IMR-90 (cell line): ENCODE measurements at regions not wholly inside any gene's neighbourhood (a gene's known extent, or its start where the extent isn't known, plus 50 kb on each side); places are given as distances from the start of the nearest gene placed in this dataset.
A peak's percentile ranks its signal among the peaks of the same experiment; 100 is the strongest.

Experiments used
- ATAC-seq: fragments of 200-7000 bp; cut with Tn5 transposase; 2 replicates; pipeline ENCODE4 v1.9.1; 2020; ENCODE audit warnings: low read depth, mild to moderate bottlenecking, moderate library complexity
- BruUV-seq: library from RNA; stranded (reverse); fragments of 400-500 nt; replicated peaks from 2 replicates; lab custom pipeline; 2021; lab: Mats Ljungman, UMichigan
- CTCF ChIA-PET: fragments of 300-600 bp; formaldehyde crosslinking; extraction: SDS; loops from one replicate; lab custom pipeline; 2021; ENCODE audit warnings: antibody characterized with exemption; lab: Yijun Ruan, JAX
- POLR2A ChIA-PET: fragments of 300-600 bp; sonication (Branson Sonifier 250); formaldehyde crosslinking; loops from one replicate; lab custom pipeline; 2022; ENCODE audit warnings: antibody characterized with exemption; ENCODE audit not compliant: unreplicated experiment; lab: Charles Lee
- DNase-seq: peaks from one replicate; pipeline ENCODE4 v3.0.0; 2013
- H2AFZ ChIP-seq: replicated peaks from 2 replicates; pipeline ENCODE3; 2013; ENCODE audit warnings: low read length, mild to moderate bottlenecking; ENCODE audit not compliant: poor library complexity
- H2AK5ac ChIP-seq: 2 replicates; pipeline ENCODE4 v1.6.1; 2013; ENCODE audit warnings: low read depth, low read length, inconsistent platforms
- H2AK9ac ChIP-seq: replicated peaks from 2 replicates; pipeline ENCODE3; 2013; ENCODE audit warnings: mild to moderate bottlenecking, low read depth, low read length, moderate library complexity; ENCODE audit not compliant: poor library complexity
- H2BK120ac ChIP-seq: 2 replicates; pipeline ENCODE4 v1.6.1; 2013; ENCODE audit warnings: low read depth, low read length, inconsistent platforms
- H2BK15ac ChIP-seq: 3 replicates; pipeline ENCODE4 v1.6.1; 2013; ENCODE audit warnings: low read depth, low read length, inconsistent platforms
- H2BK20ac ChIP-seq: 2 replicates; pipeline ENCODE4 v1.6.1; 2013; ENCODE audit warnings: low read depth, mild to moderate bottlenecking, inconsistent platforms, low read length, moderate library complexity
- H2BK5ac ChIP-seq: 2 replicates; pipeline ENCODE4 v1.6.1; 2013; ENCODE audit warnings: mild to moderate bottlenecking, low read depth, low read length, inconsistent platforms; ENCODE audit not compliant: poor library complexity, severe bottlenecking
- H3K14ac ChIP-seq: replicated peaks from 2 replicates; pipeline ENCODE4 v1.6.1; 2013; ENCODE audit warnings: low read depth, low read length, inconsistent platforms
- H3K18ac ChIP-seq: 2 replicates; pipeline ENCODE4 v1.6.1; 2013; ENCODE audit warnings: low read depth, low read length, control low read depth
- H3K23ac ChIP-seq: 2 replicates; pipeline ENCODE4 v1.6.1; 2013; ENCODE audit warnings: low read depth, low read length, inconsistent platforms
- H3K27ac ChIP-seq: 2 replicates; pipeline ENCODE4 v1.5.1; 2013; ENCODE audit warnings: mild to moderate bottlenecking, control low read depth, low read length; ENCODE audit not compliant: insufficient read depth
- H3K27me3 ChIP-seq: 2 replicates; pipeline ENCODE4 v1.6.1; 2013; ENCODE audit warnings: low read length; ENCODE audit not compliant: control insufficient read depth, insufficient read depth
- H3K36me3 ChIP-seq: 2 replicates; pipeline ENCODE4 v1.6.1; 2013; ENCODE audit warnings: low read length, mixed read lengths; ENCODE audit not compliant: control insufficient read depth, insufficient read depth
- H3K4ac ChIP-seq: 2 replicates; pipeline ENCODE4 v1.6.1; 2013; ENCODE audit warnings: low read depth, low read length, inconsistent platforms
- H3K4me1 ChIP-seq: 2 replicates; pipeline ENCODE4 v1.6.1; 2013; ENCODE audit warnings: low read length, mixed read lengths; ENCODE audit not compliant: control insufficient read depth, insufficient read depth
- H3K4me2 ChIP-seq: 2 replicates; pipeline ENCODE4 v1.6.1; 2013; ENCODE audit warnings: low read depth, mild to moderate bottlenecking, control low read depth, low read length, moderate library complexity
- H3K4me3 ChIP-seq: 2 replicates; pipeline ENCODE4 v1.5.1; 2013; ENCODE audit warnings: low read depth, mild to moderate bottlenecking, control low read depth, low read length, moderate library complexity; ENCODE audit not compliant: insufficient read depth
- H3K56ac ChIP-seq: 2 replicates; pipeline ENCODE4 v1.6.1; 2013; ENCODE audit warnings: low read length, inconsistent platforms; ENCODE audit not compliant: insufficient read depth; ENCODE audit errors: extremely low read depth
- H3K79me1 ChIP-seq, 2 experiments: 2 replicates each; pipeline ENCODE4 v1.6.1; 2013; ENCODE audit warnings: low read length in 2 of 2, inconsistent platforms in 1 of 2, low read depth in 1 of 2
- H3K9ac ChIP-seq: 2 replicates; pipeline ENCODE4 v1.6.1; 2013; ENCODE audit warnings: low read depth, low read length, control low read depth
- H3K9me1 ChIP-seq: 2 replicates; pipeline ENCODE4 v1.6.1; 2013; ENCODE audit warnings: low read length, inconsistent platforms; ENCODE audit not compliant: insufficient read depth
- H3K9me3 ChIP-seq: 2 replicates; pipeline ENCODE4 v1.6.1; 2013; ENCODE audit warnings: low read length; ENCODE audit not compliant: control insufficient read depth, insufficient read depth
- H4K20me1 ChIP-seq: 2 replicates; pipeline ENCODE4 v1.6.1; 2013; ENCODE audit warnings: low read length, inconsistent platforms; ENCODE audit not compliant: insufficient read depth
- H4K5ac ChIP-seq: 2 replicates; pipeline ENCODE4 v1.6.1; 2013; ENCODE audit warnings: mild to moderate bottlenecking, low read depth, low read length, control low read depth
- H4K8ac ChIP-seq, 2 experiments: 2 replicates each; pipeline ENCODE4 v1.6.1; 2013; ENCODE audit warnings: low read depth in 2 of 2, low read length in 2 of 2, control low read depth in 1 of 2, inconsistent platforms in 1 of 2
- H4K91ac ChIP-seq: 2 replicates; pipeline ENCODE4 v1.6.1; 2013; ENCODE audit warnings: low read depth, low read length, inconsistent platforms; ENCODE audit not compliant: insufficient read depth
- MAFK ChIP-seq: IDR thresholded peaks from 2 replicates; pipeline ENCODE4 v1.6.1; 2012; ENCODE audit warnings: low read depth, low read length, improper control_type of control experiment
- dilution Hi-C: fragments of 300-500 bp; cut with HindIII; formaldehyde crosslinking; loops from one replicate; pipeline ENCODE4 v1.14.3; 2018; ENCODE audit warnings: low sequenced_read_pairs; ENCODE audit not compliant: unreplicated experiment
- in situ Hi-C: fragments of 300-500 bp; cut with MboI; formaldehyde crosslinking; loops from 3 replicates; pipeline ENCODE4 v1.14.3; 2019; ENCODE audit warnings: low sequenced_read_pairs, inconsistent platforms, mixed read lengths
- intact Hi-C: fragments of 100-400 bp; cut with micrococcal nuclease; formaldehyde crosslinking; loops from 2 replicates; pipeline ENCODE4 v1.10.0; 2022

DNA sequence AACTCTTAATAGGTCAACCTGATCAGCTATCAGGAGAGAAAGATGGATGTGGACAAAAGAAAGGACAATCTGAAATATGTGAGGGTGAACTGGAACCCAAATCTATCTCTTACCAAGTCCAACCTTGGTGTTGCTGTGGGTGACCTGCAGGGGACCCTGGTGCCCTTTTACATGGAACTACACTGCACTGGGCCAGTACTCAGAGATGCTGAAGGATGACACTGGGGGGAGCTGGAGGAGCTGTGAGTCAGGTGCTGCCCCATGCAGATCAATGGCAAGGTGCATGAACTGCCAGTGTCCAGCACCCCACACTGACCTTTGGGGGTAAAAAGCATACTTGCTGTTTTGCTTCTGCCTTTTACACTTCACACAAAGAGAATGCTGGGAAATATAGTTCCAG lies 55.6 kb upstream of the TBC1D5 start:
- Histone ChIP-seq H3K9ac (no peak overlapping the region), H3K56ac (no peak overlapping the region), H3K4me3 (no peak overlapping the region), H4K8ac (no peak overlapping the region), H2AK5ac (no peak overlapping the region), H2BK5ac (no peak overlapping the region), H3K79me1 (no peaks in the 10 kb centered on the region), H3K27me3 (no peaks in the 10 kb centered on the region; the same call in 1 of the 2 replicates), H4K5ac (no peak overlapping the region), H3K9me3 (no peaks in the 10 kb centered on the region), H3K4ac (no peak overlapping the region), H2AFZ (peak overlapping the region; percentile 33), H3K36me3 (no peaks in the 10 kb centered on the region), H3K4me1 (no peaks in the 10 kb centered on the region), H2BK20ac (no peak overlapping the region), H4K20me1 (no peaks in the 10 kb centered on the region), H2AK9ac (no peak overlapping the region), H4K91ac (no peak overlapping the region), H3K4me2 (no peak overlapping the region), H2BK120ac (no peak overlapping the region), H2BK15ac (no peak overlapping the region), H3K23ac (no peak overlapping the region), H3K18ac (no peak overlapping the region), H3K9me1 (no peaks in the 10 kb centered on the region), H3K14ac (no peak overlapping the region), H3K27ac (no peak overlapping the region)
- ATAC-seq, result no peak
- no peak for TF ChIP-seq MAFK
- ChIA-PET POLR2A (no interaction called here), CTCF (interaction anchor here (1.0 kb wide), 1 partner anchor 8 kb away, joined by 3 read pairs; no protein-coding TSS in a partner anchor)
- no peak for DNase-seq
- dilution Hi-C loops, result no loop called here
- intact Hi-C loops, result no loop called here
- no TSS peak for BruUV-seq
- in situ Hi-C loops, result no loop called here
